ENCODE measurements at regions not wholly inside any gene's neighbourhood (a gene's known extent, or its start where the extent isn't known, plus 50 kb on each side); places are given as distances from the start of the nearest gene placed in this dataset.

- no peaks in the 10 kb centered on the region for H3K27me3 ChIP-seq (ENCODE audit: insufficient read depth in 3 of 3, low read length in 2 of 3)
- no peaks in the 10 kb centered on the region for H3K4me1 ChIP-seq
- no peaks in the 10 kb centered on the region for H3K36me3 ChIP-seq (ENCODE audit: insufficient read depth in 1 of 2, low read depth in 1 of 2)
- WGBS, 3 donors, result 61 to 80% (median 79%) methylated on average over 3 of the region's 3 CpGs
- no peak for TF ChIP-seq CTCF (IDR thresholded peaks at IDR 0.05)
- H3K4me3 ChIP-seq, result no peak overlapping the region
- H3K9me3 ChIP-seq, result no peaks in the 10 kb centered on the region
- no peak overlapping the region for H3K27ac ChIP-seq
- no peak for DNase-seq
- intact Hi-C loops (cut with DNase I), result no loop called here
- ATAC-seq, result no peak
Measured at GRCh38 chr12:58588770-58589169, 331.5 kb downstream of the LRIG3 start.

- Histone ChIP-seq H3K36me3 (ENCODE audit: insufficient read depth in 1 of 2, low read depth in 1 of 2) (no peaks in the 10 kb centered on the region), H3K27ac (no peak overlapping the region), H3K4me3 (no peak overlapping the region), H3K9me3 (no peaks in the 10 kb centered on the region), H3K4me1 (no peaks in the 10 kb centered on the region), H3K27me3 (ENCODE audit: insufficient read depth in 3 of 3, low read length in 2 of 3) (no peaks in the 10 kb centered on the region)
- 66 to 78% (median 71%) methylated on average over 4 of the region's 4 CpGs for WGBS, 3 donors
- no peak for ATAC-seq
- no peak for TF ChIP-seq CTCF (IDR thresholded peaks at IDR 0.05)
- DNase-seq, result no peak
- intact Hi-C loops (cut with DNase I), result no loop called here
Measured at GRCh38 chr12:58592475-58593207, 327.7 kb downstream of the LRIG3 start.

- DNase-seq (no peak), ATAC-seq (no peak)
- intact Hi-C loops (cut with DNase I), result no loop called here
- no peaks in the 10 kb centered on the region for H3K9me3 ChIP-seq
- H3K27ac ChIP-seq, result no peak overlapping the region
- WGBS, 3 donors, result 82 to 86% (median 85%) methylated on average over 6 of the region's 6 CpGs
- no peaks in the 10 kb centered on the region for H3K4me1 ChIP-seq
- H3K4me3 ChIP-seq, result no peak overlapping the region
- no peaks in the 10 kb centered on the region for H3K36me3 ChIP-seq (ENCODE audit: insufficient read depth in 1 of 2, low read depth in 1 of 2)
- no peaks in the 10 kb centered on the region for H3K27me3 ChIP-seq (ENCODE audit: insufficient read depth in 3 of 3, low read length in 2 of 3)
- TF ChIP-seq CTCF (IDR thresholded peaks at IDR 0.05), result no peak
Measured at GRCh38 chr12:58593557-58594304, 326.6 kb downstream of the LRIG3 start.

GRCh38 chr12:58596381-58596780, 323.9 kb downstream of the LRIG3 start:
- no peak overlapping the region for H3K4me3 ChIP-seq
- no peaks in the 10 kb centered on the region for H3K9me3 ChIP-seq
- TF ChIP-seq CTCF (IDR thresholded peaks at IDR 0.05), result no peak
- intact Hi-C loops (cut with DNase I), result no loop called here
- no peaks in the 10 kb centered on the region for H3K27me3 ChIP-seq (ENCODE audit: insufficient read depth in 3 of 3, low read length in 2 of 3)
- 77 to 79% (median 77%) methylated on average over 5 of the region's 5 CpGs for WGBS, 3 donors
- no peaks in the 10 kb centered on the region for H3K4me1 ChIP-seq
- H3K27ac ChIP-seq, result no peak overlapping the region
- DNase-seq (no peak), ATAC-seq (no peak)
- H3K36me3 ChIP-seq (ENCODE audit: insufficient read depth in 1 of 2, low read depth in 1 of 2), result no peaks in the 10 kb centered on the region
